SH-SY5Y (cell line): ENCODE measurements at regions not wholly inside any gene's neighbourhood (a gene's known extent, or its start where the extent isn't known, plus 50 kb on each side); places are given as distances from the start of the nearest gene placed in this dataset.

Source experiments
- GATA2 ChIP-seq: IDR thresholded peaks from 2 replicates; pipeline ENCODE4 v1.6.1; 2011; ENCODE audit warnings: mild to moderate bottlenecking, low read depth, low read length
- GATA3 ChIP-seq: IDR thresholded peaks from 2 replicates; pipeline ENCODE4 v1.6.1; 2011; ENCODE audit warnings: low read depth, mild to moderate bottlenecking, low read length, moderate library complexity

- TF ChIP-seq GATA3, result no peak
- TF ChIP-seq GATA2, result no peak
These were observed 52.8 kb downstream of the SOX2 start for GRCh38 chr3:181764544-181764943.

- TF ChIP-seq GATA2, result no peak
- TF ChIP-seq GATA3, result no peak
These were observed 58.6 kb downstream of the SOX2 start for GRCh38 chr3:181770296-181770695.

GRCh38 chr3:181771120-181771519, 59.4 kb downstream of the SOX2 start:
- TF ChIP-seq GATA3 (no peak), GATA2 (no peak)

GRCh38 chr3:181772166-181772565, 60.4 kb downstream of the SOX2 start:
- no peak for TF ChIP-seq GATA3
- no peak for TF ChIP-seq GATA2

- TF ChIP-seq GATA2, result no peak
- TF ChIP-seq GATA3, result no peak
These were observed 62.2 kb downstream of the SOX2 start for GRCh38 chr3:181773921-181774320.

GRCh38 chr3:181782306-181782954, 70.7 kb downstream of the SOX2 start:
- TF ChIP-seq GATA2 (no peak), GATA3 (no peak)

GRCh38 chr3:181790561-181790960, 78.8 kb downstream of the SOX2 start:
- TF ChIP-seq GATA2, result no peak
- no peak for TF ChIP-seq GATA3

GRCh38 chr3:181791056-181791955, 79.6 kb downstream of the SOX2 start:
- TF ChIP-seq GATA2 (no peak), GATA3 (no peak)

GRCh38 chr3:181793006-181793405, 81.3 kb downstream of the SOX2 start:
- TF ChIP-seq GATA2 (no peak), GATA3 (no peak)

- TF ChIP-seq GATA2, result no peak
- no peak for TF ChIP-seq GATA3
These were observed 82.5 kb downstream of the SOX2 start for GRCh38 chr3:181794011-181794790.

GRCh38 chr3:181796641-181797040, 84.9 kb downstream of the SOX2 start:
- TF ChIP-seq GATA2, result no peak

GRCh38 chr3:181797431-181797830, 85.7 kb downstream of the SOX2 start:
- TF ChIP-seq GATA3, result no peak
- no peak for TF ChIP-seq GATA2

- TF ChIP-seq GATA3 (no peak), GATA2 (no peak)
These were observed 94.0 kb downstream of the SOX2 start for GRCh38 chr3:181805703-181806102.

- TF ChIP-seq GATA2, result no peak
- no peak for TF ChIP-seq GATA3
These were observed 96.3 kb downstream of the SOX2 start for GRCh38 chr3:181808053-181808452.
